Germinal center (tissue), 1 donor: ENCODE measurements at regions not wholly inside any gene's neighbourhood (a gene's known extent, or its start where the extent isn't known, plus 50 kb on each side); places are given as distances from the start of the nearest gene placed in this dataset.

Source experiments
- DNase-seq: peaks from one replicate; pipeline ENCODE4 v3.0.0; 2012; ENCODE audit warnings: mixed read lengths, low spot score

DNA sequence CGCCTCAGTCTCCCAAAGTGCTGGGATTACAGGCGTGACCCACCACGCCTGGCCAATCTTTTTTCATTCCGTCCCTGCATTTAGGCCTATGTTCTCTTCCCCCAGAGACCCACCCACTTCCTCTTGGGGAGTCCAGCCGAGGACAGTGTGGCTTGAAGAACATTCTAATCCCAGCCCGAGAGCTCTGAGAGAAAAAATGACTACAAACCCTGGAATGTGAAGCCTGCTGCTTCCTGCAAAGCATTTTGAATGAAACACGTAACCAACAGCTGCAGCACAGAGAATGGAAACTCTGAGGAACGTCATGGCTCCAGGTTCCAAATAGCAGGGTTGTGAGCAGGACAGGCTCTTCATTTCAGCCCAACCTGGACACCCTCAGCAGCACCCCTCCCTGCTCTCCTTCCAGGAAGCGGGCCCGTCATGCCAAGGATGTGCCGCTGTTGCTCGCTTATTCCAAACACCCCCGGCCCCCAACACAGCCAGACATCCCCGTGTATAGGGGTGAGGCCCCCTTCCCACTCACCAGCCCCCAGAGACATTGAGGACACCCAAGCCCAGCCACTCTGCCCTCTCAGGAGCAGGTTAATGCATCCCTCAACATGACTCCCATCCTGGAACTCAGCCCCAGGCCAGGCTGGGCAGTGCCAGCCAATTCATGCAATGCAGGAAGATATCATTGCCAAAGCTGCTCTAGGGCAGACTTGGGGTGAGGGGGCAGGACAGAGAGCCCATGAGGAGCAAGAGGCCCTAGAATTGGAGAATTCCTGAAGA lies 139.8 kb downstream of the ZFP36L2 start:
- DNase-seq: no peak

DNA sequence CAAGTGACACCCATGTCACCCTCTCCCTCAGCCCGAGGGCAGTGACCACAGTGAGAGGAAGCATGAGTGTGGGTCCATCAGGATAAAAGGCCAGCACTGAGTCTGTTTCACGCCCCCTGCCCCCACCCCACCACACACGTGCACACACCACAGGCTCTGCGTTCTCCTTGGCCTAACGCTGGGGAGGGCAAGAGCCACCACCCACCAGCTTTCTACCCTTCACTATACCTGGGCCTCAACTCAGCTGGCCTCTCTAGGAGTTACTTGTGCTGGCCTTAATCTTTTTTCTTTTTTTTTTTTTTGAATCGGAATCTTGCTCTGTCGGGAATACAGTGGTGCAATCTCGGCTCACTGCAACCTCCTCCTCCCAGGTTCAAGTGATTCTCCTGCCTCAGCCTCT lies 140.5 kb downstream of the ZFP36L2 start:
- no peak for DNase-seq

DNA sequence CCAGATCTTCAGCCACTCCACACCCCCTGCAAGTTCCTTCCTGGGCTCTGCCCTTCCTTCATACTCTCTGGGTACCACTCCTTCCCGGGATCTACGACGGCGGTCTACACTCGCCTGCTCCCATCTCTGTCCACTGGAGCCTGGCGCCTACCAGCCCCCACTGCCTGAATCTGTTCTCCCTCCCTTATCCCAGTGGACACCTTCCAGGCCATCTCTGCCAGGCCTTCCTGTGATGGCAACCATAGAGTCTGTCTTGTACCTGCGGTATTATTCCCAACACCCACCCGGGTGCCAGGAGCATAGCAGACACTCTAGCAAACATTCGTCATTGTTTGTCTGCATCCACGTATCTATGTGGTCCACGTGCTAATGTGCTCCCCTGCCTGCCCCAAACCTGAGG lies 140.9 kb downstream of the ZFP36L2 start:
- DNase-seq: no peak

- DNase-seq: no peak
Observed at GRCh38 chr2:43084699-43085091, 141.7 kb downstream of the ZFP36L2 start.

DNA sequence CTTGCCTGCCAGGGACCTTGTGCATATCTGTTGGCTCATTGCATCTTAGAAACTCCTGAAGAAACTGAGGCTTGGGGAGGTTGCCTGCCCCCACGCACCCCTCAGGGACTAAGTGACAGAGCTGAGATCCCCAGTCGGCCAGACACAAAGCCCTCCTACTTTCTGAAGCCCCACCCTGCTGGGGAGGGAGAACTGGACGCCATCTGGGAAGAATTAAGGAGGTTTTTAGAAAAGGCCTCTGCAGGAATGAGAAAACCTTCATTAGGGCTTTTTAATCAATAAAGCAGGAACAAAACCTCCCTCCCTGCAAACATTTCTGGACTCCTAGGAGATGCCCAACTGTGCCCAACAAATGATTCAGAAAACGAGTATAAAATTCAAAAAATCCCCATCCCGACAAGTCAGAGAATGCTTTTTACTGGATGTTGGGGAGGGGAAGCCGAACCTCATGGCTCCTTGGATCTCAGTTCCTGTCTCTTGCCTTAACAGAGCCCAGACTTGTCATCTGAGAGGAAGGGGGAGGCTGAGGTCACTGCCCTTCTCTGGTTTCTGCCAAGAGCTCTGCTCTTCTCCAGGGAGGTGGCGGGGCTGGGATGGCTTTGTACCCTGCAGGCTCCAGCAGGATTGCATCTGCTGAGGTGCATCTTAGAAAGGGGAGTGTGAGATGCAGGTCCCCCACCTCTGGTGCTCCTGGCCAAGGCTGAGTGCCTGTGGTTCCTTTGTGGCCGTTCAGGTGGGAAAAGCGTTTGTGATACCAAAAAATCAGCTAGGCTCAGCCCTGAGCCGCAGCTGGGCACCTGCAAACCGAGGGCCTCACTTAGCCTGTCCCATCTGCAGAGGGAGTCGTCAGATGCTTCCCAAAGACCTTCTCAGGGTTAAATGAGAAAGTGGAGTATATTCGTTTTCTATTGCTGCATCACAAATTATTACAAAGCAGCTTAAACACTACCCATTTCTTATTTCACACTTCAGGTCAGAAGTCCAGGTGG lies 142.4 kb downstream of the ZFP36L2 start:
- DNase-seq: no peak

- DNase-seq: no peak
Observed at GRCh38 chr2:43082903-43083677, 143.3 kb downstream of the ZFP36L2 start.

DNA sequence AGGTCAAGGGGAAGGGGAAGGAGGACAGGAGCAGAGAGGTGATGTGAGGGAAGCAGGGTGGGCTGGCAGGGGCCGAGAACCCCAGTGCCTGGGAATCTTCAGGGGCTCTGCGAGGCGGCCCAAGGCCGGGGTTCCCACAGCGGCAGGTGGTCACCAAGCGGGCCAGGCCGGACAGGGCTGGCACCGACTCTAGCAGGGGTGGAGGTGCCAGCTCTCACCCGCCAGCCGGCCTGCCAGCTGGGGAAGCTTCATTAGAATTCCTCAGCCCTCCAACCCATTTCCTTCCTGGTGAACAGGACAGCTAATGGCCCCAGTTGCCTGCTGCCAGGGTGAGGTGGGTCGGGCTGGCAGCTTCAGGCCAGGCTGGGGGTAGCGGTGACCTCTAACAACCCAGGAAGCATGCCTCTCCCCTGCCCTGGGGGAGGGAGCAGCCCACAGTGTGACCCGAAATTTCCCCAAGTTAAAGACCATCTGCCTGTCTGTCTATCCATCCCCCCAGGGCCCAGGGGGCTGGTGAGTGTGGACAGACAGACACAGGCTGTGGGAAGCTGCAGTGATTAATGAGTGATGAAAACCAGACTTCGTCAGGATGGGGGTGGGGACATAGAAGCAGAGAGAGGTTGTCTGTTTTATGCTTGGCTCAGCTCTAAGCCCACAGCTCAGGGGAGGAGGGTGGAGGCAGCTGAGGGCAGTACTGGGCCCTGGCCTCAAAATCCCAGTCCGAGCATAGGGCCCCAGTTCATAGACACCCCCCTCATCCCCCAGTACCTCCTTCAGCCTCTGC lies 144.1 kb downstream of the ZFP36L2 start:
- DNase-seq: no peak

GRCh38 chr2:43081131-43081765 lies 145.2 kb downstream of the ZFP36L2 start:
- no peak for DNase-seq

GRCh38 chr2:43080571-43081021 lies 145.8 kb downstream of the ZFP36L2 start:
- DNase-seq: no peak

DNA sequence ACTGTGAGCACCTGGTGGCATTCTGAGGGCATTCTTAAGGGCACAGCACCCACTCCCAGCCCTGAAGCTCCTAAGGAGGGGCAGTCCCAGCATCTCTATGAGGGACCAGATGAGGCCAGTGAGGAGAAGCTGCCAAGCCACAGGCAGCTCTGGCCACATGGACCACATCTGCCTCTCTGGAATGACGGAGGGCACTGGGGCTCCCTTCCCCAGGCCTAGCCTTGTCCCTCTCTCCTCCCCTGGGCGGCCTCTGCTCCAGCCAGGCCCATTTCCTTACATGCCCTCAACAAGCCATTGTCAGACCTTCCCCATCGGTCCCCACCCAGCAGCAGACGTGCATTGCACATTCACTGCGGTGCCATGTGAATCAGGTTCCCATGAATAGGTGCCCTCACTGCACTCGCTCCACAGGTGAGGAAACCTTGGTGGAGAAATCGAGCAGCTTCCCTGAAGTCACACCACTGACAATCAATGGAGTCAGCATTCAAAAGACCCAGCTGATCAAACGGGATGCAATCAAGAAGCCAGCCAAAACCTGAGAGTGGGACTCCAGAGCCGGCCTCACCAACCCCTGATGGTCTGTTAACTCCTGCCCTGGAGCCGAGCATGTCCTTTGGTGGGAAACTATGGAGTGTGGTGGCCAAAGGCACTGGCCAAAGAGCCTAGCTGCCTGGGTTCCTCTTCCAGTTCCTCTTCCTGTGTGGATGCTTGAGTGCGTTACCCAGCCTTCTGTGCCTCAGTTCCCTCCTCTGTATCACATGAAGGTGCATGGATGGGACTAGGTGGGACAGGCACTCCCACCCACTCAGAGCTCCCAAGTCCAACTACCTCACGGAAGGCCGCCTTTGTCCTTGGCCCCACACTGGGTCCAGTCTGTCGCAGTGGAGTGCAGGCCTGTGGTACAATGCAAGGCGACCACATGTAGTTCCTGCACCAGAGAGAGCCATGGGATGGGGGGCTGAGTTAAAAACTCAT lies 147.3 kb downstream of the ZFP36L2 start:
- no peak for DNase-seq

DNA sequence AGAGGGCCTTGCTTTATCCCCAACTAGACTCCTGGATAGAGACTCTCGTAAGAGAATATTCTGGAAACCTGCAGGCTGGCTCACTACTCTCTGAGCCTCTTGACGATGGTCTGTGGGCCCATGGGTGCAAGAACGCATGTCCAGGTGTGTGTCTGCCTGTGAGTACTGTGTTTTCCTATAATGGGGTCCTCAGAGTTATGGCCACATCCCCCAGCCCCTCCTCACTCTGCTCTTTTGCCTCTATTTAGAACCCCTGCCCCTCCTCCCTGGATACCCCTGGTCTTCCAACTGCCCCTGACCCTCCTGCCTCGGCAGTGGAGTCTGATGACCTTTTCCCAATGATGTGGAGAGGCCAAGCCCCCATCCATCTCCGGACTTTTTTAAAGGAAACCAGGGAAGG lies 148.1 kb downstream of the ZFP36L2 start:
- no peak for DNase-seq

GRCh38 chr2:43077876-43078275 lies 148.5 kb downstream of the ZFP36L2 start:
- DNase-seq: no peak

GRCh38 chr2:43076676-43077075 lies 149.7 kb downstream of the ZFP36L2 start:
- no peak for DNase-seq

GRCh38 chr2:43075811-43076585 lies 150.4 kb downstream of the ZFP36L2 start:
- no peak for DNase-seq

GRCh38 chr2:43075054-43075593 lies 151.3 kb downstream of the ZFP36L2 start:
- no peak for DNase-seq

DNA sequence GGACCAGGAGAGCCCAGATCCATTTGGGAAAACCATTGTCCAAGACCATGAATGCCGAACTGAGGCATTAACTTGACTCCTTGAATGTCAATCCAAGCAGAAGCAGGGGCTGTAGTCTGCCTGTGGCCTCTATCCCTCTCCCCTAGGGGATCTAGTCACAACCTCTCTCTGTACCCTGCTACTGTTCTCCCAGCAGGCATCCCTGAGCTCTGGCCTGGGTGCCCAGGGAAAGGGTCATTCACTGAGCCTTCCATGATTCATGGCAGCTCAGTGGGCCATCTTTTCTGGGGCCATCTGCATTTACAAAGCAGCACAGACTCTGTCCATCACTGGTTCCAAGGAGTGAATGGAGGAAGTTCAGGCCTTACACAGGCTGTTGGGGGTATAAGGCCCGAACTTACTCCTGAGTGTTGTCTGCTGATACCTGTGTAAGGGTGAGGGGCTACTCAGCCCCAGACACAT lies 151.8 kb downstream of the ZFP36L2 start:
- DNase-seq: no peak

GRCh38 chr2:43074052-43074451 lies 152.4 kb downstream of the ZFP36L2 start:
- no peak for DNase-seq

GRCh38 chr2:43073401-43073825 lies 153.0 kb downstream of the ZFP36L2 start:
- no peak for DNase-seq
